B cell (primary cell): ENCODE measurements at regions not wholly inside any gene's neighbourhood (a gene's known extent, or its start where the extent isn't known, plus 50 kb on each side); places are given as distances from the start of the nearest gene placed in this dataset.

ENCODE experiments used
- CTCF ChIP-seq: fragments of 200-600 bp; IDR thresholded peaks from one replicate; pipeline ENCODE4 v1.8.0; 2022; ENCODE audit warnings: antibody characterized with exemption, mild to moderate bottlenecking
- EZH2 ChIP-seq: IDR thresholded peaks from 2 replicates; pipeline ENCODE4 v1.6.1; 2012; ENCODE audit warnings: borderline replicate concordance, low read depth, mild to moderate bottlenecking, moderate library complexity, low read length; ENCODE audit not compliant: insufficient read depth, poor library complexity, severe bottlenecking

GRCh38 chr15:91411586-91411985 lies 311.5 kb downstream of the SV2B start:
- TF ChIP-seq EZH2 (no peak), CTCF (no peak)
